Glutamatergic neuron (in vitro differentiated cells): ENCODE measurements at regions not wholly inside any gene's neighbourhood (a gene's known extent, or its start where the extent isn't known, plus 50 kb on each side); places are given as distances from the start of the nearest gene placed in this dataset.

ENCODE experiments used
- DNase-seq: peaks from one replicate; pipeline ENCODE4 v3.0.0; 2022
- H3K27ac Mint-ChIP-seq: one replicate; pipeline ENCODE4 v1.8.0; 2020; ENCODE audit warnings: mild to moderate bottlenecking, mixed read lengths, inconsistent platforms; ENCODE audit not compliant: unreplicated experiment
- H3K27me3 Mint-ChIP-seq: one replicate; pipeline ENCODE4 v1.8.0; 2020; ENCODE audit warnings: mild to moderate bottlenecking, moderate library complexity, mixed read lengths, inconsistent platforms; ENCODE audit not compliant: unreplicated experiment
- H3K36me3 Mint-ChIP-seq: one replicate; pipeline ENCODE4 v1.8.0; 2020; ENCODE audit warnings: mild to moderate bottlenecking, mixed read lengths, inconsistent platforms; ENCODE audit not compliant: unreplicated experiment
- H3K4me1 Mint-ChIP-seq: one replicate; pipeline ENCODE4 v1.8.0; 2020; ENCODE audit warnings: mild to moderate bottlenecking, low read depth, mixed read lengths, inconsistent platforms; ENCODE audit not compliant: unreplicated experiment
- H3K4me3 Mint-ChIP-seq: one replicate; pipeline ENCODE4 v1.8.0; 2020; ENCODE audit warnings: mild to moderate bottlenecking, mixed read lengths, inconsistent platforms; ENCODE audit not compliant: unreplicated experiment
- H3K9me3 Mint-ChIP-seq: one replicate; pipeline ENCODE4 v1.8.0; 2020; ENCODE audit warnings: mild to moderate bottlenecking, moderate library complexity, mixed read lengths, inconsistent platforms; ENCODE audit not compliant: unreplicated experiment
- CTCF ChIP-seq: fragments of 200-600 bp; sonication (generic); IDR thresholded peaks from one replicate; pipeline ENCODE4 v1.5.0; 2021; ENCODE audit not compliant: partially characterized antibody, unreplicated experiment

- H3K36me3 Mint-ChIP-seq: no peaks in the 10 kb centered on the region
- no peak for TF ChIP-seq CTCF
- no peak for DNase-seq
- H3K4me3 Mint-ChIP-seq: no peak overlapping the region
- H3K27ac Mint-ChIP-seq: no peak overlapping the region
- no peaks in the 10 kb centered on the region for H3K4me1 Mint-ChIP-seq
- no peaks in the 10 kb centered on the region for H3K27me3 Mint-ChIP-seq
- no peaks in the 10 kb centered on the region for H3K9me3 Mint-ChIP-seq
These were observed 141.5 kb upstream of the MTMR8 start for GRCh38 chrX:64536736-64537135.
